ENCODE measurements at regions not wholly inside any gene's neighbourhood (a gene's known extent, or its start where the extent isn't known, plus 50 kb on each side); places are given as distances from the start of the nearest gene placed in this dataset.

GRCh38 chr4:41880840-41881831 is 54.1 kb upstream of the TMEM33 start:
- TF ChIP-seq CTCF (IDR thresholded peaks at IDR 0.05) (no peak), POLR2A (IDR thresholded peaks at IDR 0.05) (no peak)
